GM21619 (cell line): ENCODE measurements at regions not wholly inside any gene's neighbourhood (a gene's known extent, or its start where the extent isn't known, plus 50 kb on each side); places are given as distances from the start of the nearest gene placed in this dataset.
A peak's percentile ranks its signal among the peaks of the same experiment; 100 is the strongest.
"Not testable (repeated sequence)": the region's sequence is repeated elsewhere in the genome, so short reads cannot be mapped to it uniquely, and the experiment has no call there.

Experiments used
- ATAC-seq: cut with Tn5 transposase; IDR thresholded peaks from one replicate; pipeline ENCODE4 v1.9.1; 2021; ENCODE audit not compliant: unreplicated experiment

GRCh38 chr10:21463436-21463835 is 62.0 kb downstream of the SKIDA1 start:
- no peak for ATAC-seq

GRCh38 chr10:21458126-21458871 is 67.2 kb downstream of the SKIDA1 start:
- no peak for ATAC-seq

GRCh38 chr10:21456160-21456559 is 69.3 kb downstream of the SKIDA1 start:
- ATAC-seq, result no peak

GRCh38 chr10:21452203-21452602 is 73.3 kb downstream of the SKIDA1 start:
- no peak for ATAC-seq

GRCh38 chr10:21449288-21449966 is 76.1 kb downstream of the SKIDA1 start:
- peak; percentile 82 for ATAC-seq

- no peak for ATAC-seq
Observed at GRCh38 chr10:21445163-21445562, 80.3 kb downstream of the SKIDA1 start.

GRCh38 chr10:21441625-21442024 is 83.9 kb downstream of the SKIDA1 start:
- ATAC-seq, result no peak

GRCh38 chr10:21438914-21439313 is 86.6 kb downstream of the SKIDA1 start:
- not testable (repeated sequence) for ATAC-seq

GRCh38 chr10:21437770-21438382 is 87.6 kb downstream of the SKIDA1 start:
- ATAC-seq, result no peak

- no peak for ATAC-seq
Observed at GRCh38 chr10:21432266-21432665, 93.2 kb downstream of the SKIDA1 start.

GRCh38 chr10:21431799-21432198 is 93.7 kb downstream of the SKIDA1 start:
- no peak for ATAC-seq

GRCh38 chr10:21427804-21428481 is 97.5 kb downstream of the SKIDA1 start:
- ATAC-seq, result no peak

GRCh38 chr10:21424459-21424861 is 101.0 kb downstream of the SKIDA1 start:
- ATAC-seq, result no peak

- ATAC-seq, result no peak
Observed at GRCh38 chr10:21423850-21424249, 101.6 kb downstream of the SKIDA1 start.

GRCh38 chr10:21423338-21423737 is 102.1 kb downstream of the SKIDA1 start:
- no peak for ATAC-seq

- no peak for ATAC-seq
Observed at GRCh38 chr10:21421794-21422193, 103.7 kb downstream of the SKIDA1 start.

GRCh38 chr10:21421016-21421415 is 104.5 kb downstream of the SKIDA1 start:
- no peak for ATAC-seq

- ATAC-seq, result not testable (repeated sequence)
Observed at GRCh38 chr10:21418981-21419576, 106.4 kb downstream of the SKIDA1 start.

- ATAC-seq, result no peak
Observed at GRCh38 chr10:21417172-21417712, 108.2 kb downstream of the SKIDA1 start.

- no peak for ATAC-seq
Observed at GRCh38 chr10:21413680-21414079, 111.8 kb downstream of the SKIDA1 start.

GRCh38 chr10:21413268-21413667 is 112.2 kb downstream of the SKIDA1 start:
- no peak for ATAC-seq
